ENCODE measurements at regions not wholly inside any gene's neighbourhood (a gene's known extent, or its start where the extent isn't known, plus 50 kb on each side); places are given as distances from the start of the nearest gene placed in this dataset.
"Not testable (repeated sequence)": the region's sequence is repeated elsewhere in the genome, so short reads cannot be mapped to it uniquely, and the experiment has no call there.

- H3K36me3 ChIP-seq (ENCODE audit: insufficient read depth, low read length), result no peaks in the 10 kb centered on the region
- H3K9me3 ChIP-seq (ENCODE audit: control insufficient read depth, insufficient read depth, low read length), result no peaks in the 10 kb centered on the region
- no peak overlapping the region for H3K9ac ChIP-seq (ENCODE audit: low read depth, low read length)
- no peaks in the 10 kb centered on the region for H3K4me1 ChIP-seq (ENCODE audit: insufficient read depth, low read length)
Measured at GRCh38 chr4:179615704-179616103, 2173.5 kb upstream of the AGA start.

- H3K9ac ChIP-seq (ENCODE audit: low read depth, low read length), result no peak overlapping the region
- H3K36me3 ChIP-seq (ENCODE audit: insufficient read depth, low read length), result no peaks in the 10 kb centered on the region
- no peaks in the 10 kb centered on the region for H3K9me3 ChIP-seq (ENCODE audit: control insufficient read depth, insufficient read depth, low read length)
- no peaks in the 10 kb centered on the region for H3K4me1 ChIP-seq (ENCODE audit: insufficient read depth, low read length)
Measured at GRCh38 chr4:179618966-179619365, 2176.7 kb upstream of the AGA start.

DNA sequence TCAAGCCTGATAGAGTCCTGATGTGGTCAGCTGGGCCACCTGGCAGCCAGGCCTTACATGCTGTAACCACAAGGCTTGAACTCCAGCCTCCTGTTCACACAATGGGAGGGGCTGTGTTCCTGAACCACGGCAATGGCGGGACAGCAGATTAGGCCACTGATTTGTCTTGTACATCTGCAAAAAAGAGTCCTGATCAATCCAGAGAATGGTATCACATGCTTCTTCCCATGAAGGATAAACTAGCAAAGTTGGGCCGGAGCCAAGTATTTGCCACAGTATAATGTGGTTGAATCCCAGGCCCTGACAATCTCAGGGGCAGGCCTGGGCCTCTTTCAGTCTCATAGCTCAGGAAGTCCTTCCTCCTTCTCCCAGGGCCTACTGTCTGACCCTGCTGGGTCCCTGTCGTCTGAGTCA lies 2182.5 kb upstream of the AGA start:
- no peaks in the 10 kb centered on the region; the same call in 1 of the 2 replicates for H3K9me3 ChIP-seq (ENCODE audit: control insufficient read depth, insufficient read depth, low read length)
- H3K9ac ChIP-seq (ENCODE audit: low read depth, low read length), result no peak overlapping the region
- H3K36me3 ChIP-seq (ENCODE audit: insufficient read depth, low read length), result no peaks in the 10 kb centered on the region
- peaks cover 6% of the 10 kb centered on the region for H3K4me1 ChIP-seq (ENCODE audit: insufficient read depth, low read length)

- Histone ChIP-seq H3K9ac (ENCODE audit: low read depth, low read length) (no peak overlapping the region), H3K9me3 (ENCODE audit: control insufficient read depth, insufficient read depth, low read length) (no peaks in the 10 kb centered on the region; the same call in 1 of the 2 replicates), H3K36me3 (ENCODE audit: insufficient read depth, low read length) (no peaks in the 10 kb centered on the region), H3K4me1 (ENCODE audit: insufficient read depth, low read length) (peaks cover 6% of the 10 kb centered on the region)
Measured at GRCh38 chr4:179625406-179625805, 2183.2 kb upstream of the AGA start.

- H3K4me1 ChIP-seq (ENCODE audit: insufficient read depth, low read length), result peaks cover 6% of the 10 kb centered on the region
- H3K36me3 ChIP-seq (ENCODE audit: insufficient read depth, low read length), result no peaks in the 10 kb centered on the region
- no peak overlapping the region for H3K9ac ChIP-seq (ENCODE audit: low read depth, low read length)
- no peaks in the 10 kb centered on the region; the same call in 1 of the 2 replicates for H3K9me3 ChIP-seq (ENCODE audit: control insufficient read depth, insufficient read depth, low read length)
Measured at GRCh38 chr4:179626687-179627086, 2184.4 kb upstream of the AGA start.

DNA sequence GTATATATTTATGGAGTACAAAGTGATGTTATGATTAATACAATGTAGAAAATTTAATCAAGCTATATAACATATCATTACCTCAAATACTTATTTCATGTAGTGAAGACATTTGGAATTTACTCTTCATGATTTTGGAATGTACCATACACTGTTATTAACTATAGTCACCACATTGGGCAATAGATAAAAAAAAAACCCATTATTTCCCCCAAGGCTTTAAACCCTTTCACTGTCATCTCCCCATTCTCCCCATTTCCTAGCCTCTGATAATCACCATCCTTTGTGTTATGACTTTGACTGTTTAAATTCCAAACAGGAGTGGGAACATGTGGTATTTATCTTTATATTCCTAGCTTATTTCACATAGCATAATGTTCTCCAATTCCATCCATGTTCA lies 2189.1 kb upstream of the AGA start:
- Histone ChIP-seq H3K9me3 (ENCODE audit: control insufficient read depth, insufficient read depth, low read length) (no peaks in the 10 kb centered on the region; the same call in 1 of the 2 replicates), H3K9ac (ENCODE audit: low read depth, low read length) (no peak overlapping the region), H3K36me3 (ENCODE audit: insufficient read depth, low read length) (no peaks in the 10 kb centered on the region), H3K4me1 (ENCODE audit: insufficient read depth, low read length) (no peaks in the 10 kb centered on the region)

DNA sequence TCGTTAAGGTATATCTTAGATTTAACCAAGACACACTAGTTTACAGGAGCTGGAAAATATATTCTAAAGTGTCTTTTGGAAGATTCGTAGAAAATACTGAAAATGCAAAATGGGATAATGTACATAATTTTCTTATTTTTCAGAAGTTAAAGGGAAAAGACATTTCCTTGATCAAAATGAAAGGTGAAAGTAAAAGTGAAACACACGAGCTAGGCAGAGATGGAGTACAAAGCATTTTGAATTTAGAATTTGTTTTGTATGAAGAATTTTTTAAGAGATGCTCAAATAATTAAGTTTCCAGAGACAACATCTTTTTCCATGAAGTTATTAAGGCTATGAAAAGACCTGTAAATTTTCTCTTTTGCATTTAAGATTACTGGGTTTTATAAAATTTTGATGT lies 2192.6 kb upstream of the AGA start:
- H3K9ac ChIP-seq (ENCODE audit: low read depth, low read length), result no peak overlapping the region
- no peaks in the 10 kb centered on the region for H3K4me1 ChIP-seq (ENCODE audit: insufficient read depth, low read length)
- H3K9me3 ChIP-seq (ENCODE audit: control insufficient read depth, insufficient read depth, low read length), result no peaks in the 10 kb centered on the region
- no peaks in the 10 kb centered on the region for H3K36me3 ChIP-seq (ENCODE audit: insufficient read depth, low read length)

GRCh38 chr4:179662522-179662921 lies 2220.3 kb upstream of the AGA start:
- H3K4me1 ChIP-seq (ENCODE audit: insufficient read depth, low read length), result 0 out of 2 replicates have a peak, but pooled peaks cover 3% of the 10 kb centered on the region
- no peaks in the 10 kb centered on the region for H3K36me3 ChIP-seq (ENCODE audit: insufficient read depth, low read length)
- no peak overlapping the region for H3K9ac ChIP-seq (ENCODE audit: low read depth, low read length)
- no peaks in the 10 kb centered on the region for H3K9me3 ChIP-seq (ENCODE audit: control insufficient read depth, insufficient read depth, low read length)

GRCh38 chr4:179663641-179664429 lies 2221.6 kb upstream of the AGA start:
- H3K36me3 ChIP-seq (ENCODE audit: insufficient read depth, low read length), result no peaks in the 10 kb centered on the region
- no peak overlapping the region for H3K9ac ChIP-seq (ENCODE audit: low read depth, low read length)
- H3K4me1 ChIP-seq (ENCODE audit: insufficient read depth, low read length), result 0 out of 2 replicates have a peak, but pooled peaks cover 3% of the 10 kb centered on the region
- no peaks in the 10 kb centered on the region for H3K9me3 ChIP-seq (ENCODE audit: control insufficient read depth, insufficient read depth, low read length)

GRCh38 chr4:179664430-179665027 lies 2222.3 kb upstream of the AGA start:
- Histone ChIP-seq H3K4me1 (ENCODE audit: insufficient read depth, low read length) (0 out of 2 replicates have a peak, but pooled peaks cover 3% of the 10 kb centered on the region), H3K36me3 (ENCODE audit: insufficient read depth, low read length) (no peaks in the 10 kb centered on the region), H3K9me3 (ENCODE audit: control insufficient read depth, insufficient read depth, low read length) (no peaks in the 10 kb centered on the region), H3K9ac (ENCODE audit: low read depth, low read length) (no peak overlapping the region)

- no peaks in the 10 kb centered on the region for H3K9me3 ChIP-seq (ENCODE audit: control insufficient read depth, insufficient read depth, low read length)
- H3K36me3 ChIP-seq (ENCODE audit: insufficient read depth, low read length), result no peaks in the 10 kb centered on the region
- 0 out of 2 replicates have a peak, but pooled peaks cover 3% of the 10 kb centered on the region for H3K4me1 ChIP-seq (ENCODE audit: insufficient read depth, low read length)
- H3K9ac ChIP-seq (ENCODE audit: low read depth, low read length), result no peak overlapping the region
Measured at GRCh38 chr4:179666226-179666625, 2224.0 kb upstream of the AGA start.

GRCh38 chr4:179671609-179672008 lies 2229.4 kb upstream of the AGA start:
- Histone ChIP-seq H3K9ac (ENCODE audit: low read depth, low read length) (no peak overlapping the region), H3K4me1 (ENCODE audit: insufficient read depth, low read length) (0 out of 2 replicates have a peak, but pooled peaks cover under 1% of the 10 kb centered on the region), H3K9me3 (ENCODE audit: control insufficient read depth, insufficient read depth, low read length) (peaks cover 4% of the 10 kb centered on the region), H3K36me3 (ENCODE audit: insufficient read depth, low read length) (no peaks in the 10 kb centered on the region)

DNA sequence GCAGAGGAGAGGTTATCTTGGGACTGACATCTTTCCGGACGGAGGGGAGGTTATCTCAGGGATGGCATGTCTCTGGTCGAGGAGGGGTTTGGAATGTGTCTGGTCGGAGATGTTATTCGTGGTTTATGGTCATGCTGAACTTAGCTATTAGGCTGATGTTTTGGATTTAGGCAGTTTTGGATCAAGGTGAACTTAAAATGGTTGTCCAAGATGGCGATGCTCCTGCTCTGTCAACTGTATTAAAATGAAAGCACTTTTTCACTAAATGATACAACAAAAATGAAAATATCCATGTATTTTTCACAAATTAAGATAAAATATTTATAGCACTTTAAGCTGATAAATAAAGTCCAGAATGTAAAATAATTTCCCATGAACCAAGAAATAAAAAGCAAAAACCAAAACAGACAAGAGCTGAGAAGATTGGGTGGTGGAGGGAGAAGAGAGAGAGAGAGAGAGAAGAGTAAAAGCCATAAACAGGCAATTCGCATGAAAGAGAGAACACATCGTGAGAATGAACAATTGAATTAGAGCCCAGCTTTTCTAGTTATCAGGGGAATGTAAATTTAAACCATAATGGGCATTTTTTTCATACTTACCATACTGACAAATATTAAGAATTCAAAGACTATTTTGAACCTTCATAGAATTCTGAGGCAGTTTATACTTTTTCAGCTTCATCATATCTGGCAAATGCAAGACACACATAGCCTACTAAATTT lies 2236.0 kb upstream of the AGA start:
- H3K9me3 ChIP-seq (ENCODE audit: control insufficient read depth, insufficient read depth, low read length), result peaks cover 4% of the 10 kb centered on the region
- H3K36me3 ChIP-seq (ENCODE audit: insufficient read depth, low read length), result no peaks in the 10 kb centered on the region
- no peak overlapping the region for H3K9ac ChIP-seq (ENCODE audit: low read depth, low read length)
- no peaks in the 10 kb centered on the region for H3K4me1 ChIP-seq (ENCODE audit: insufficient read depth, low read length)

DNA sequence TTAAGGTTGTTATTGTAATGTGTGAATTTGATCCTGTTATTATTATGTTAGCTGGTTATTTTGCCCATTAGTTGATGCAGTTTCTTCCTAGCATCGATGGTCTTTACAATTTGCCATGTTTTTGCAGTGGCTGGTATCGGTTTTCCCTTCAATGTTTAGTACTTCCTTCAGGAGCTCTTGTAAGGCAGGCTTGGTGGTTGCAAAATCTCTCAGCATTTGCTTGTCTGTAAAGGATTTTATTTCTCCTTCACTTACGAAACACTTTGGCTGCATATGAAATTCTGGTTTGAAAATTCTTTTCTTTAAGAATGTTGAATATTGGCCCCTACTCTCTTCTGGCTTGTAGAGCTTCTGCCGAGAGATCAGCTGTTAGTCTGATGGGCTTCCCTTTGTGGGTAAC lies 2241.4 kb upstream of the AGA start:
- H3K9ac ChIP-seq (ENCODE audit: low read depth, low read length); H3K36me3 ChIP-seq (ENCODE audit: insufficient read depth, low read length); H3K9me3 ChIP-seq (ENCODE audit: control insufficient read depth, insufficient read depth, low read length); H3K4me1 ChIP-seq (ENCODE audit: insufficient read depth, low read length): not testable (repeated sequence)
